Superior temporal gyrus (tissue), 1 donor: ENCODE measurements at regions not wholly inside any gene's neighbourhood (a gene's known extent, or its start where the extent isn't known, plus 50 kb on each side); places are given as distances from the start of the nearest gene placed in this dataset.
"Not testable (repeated sequence)": the region's sequence is repeated elsewhere in the genome, so short reads cannot be mapped to it uniquely, and the experiment has no call there.

Source experiments
- DNase-seq: peaks from one replicate; pipeline ENCODE4 v3.0.0-alpha.2; 2016; ENCODE audit errors: extremely low spot score

GRCh38 chr1:146715054-146715453 is 223.1 kb upstream of the NBPF12 start:
- DNase-seq, result not testable (repeated sequence)

- DNase-seq, result not testable (repeated sequence)
These were observed 227.1 kb upstream of the NBPF12 start for GRCh38 chr1:146710838-146711521.

- not testable (repeated sequence) for DNase-seq
These were observed 228.8 kb upstream of the NBPF12 start for GRCh38 chr1:146709302-146709701.

- not testable (repeated sequence) for DNase-seq
These were observed 233.9 kb upstream of the NBPF12 start for GRCh38 chr1:146704162-146704724.

- DNase-seq, result not testable (repeated sequence)
These were observed 236.8 kb upstream of the NBPF12 start for GRCh38 chr1:146701320-146701719.

- DNase-seq, result not testable (repeated sequence)
These were observed 242.7 kb upstream of the NBPF12 start for GRCh38 chr1:146695388-146695787.

GRCh38 chr1:146691798-146692197 is 246.3 kb upstream of the NBPF12 start:
- not testable (repeated sequence) for DNase-seq

- DNase-seq, result not testable (repeated sequence)
These were observed 249.2 kb upstream of the NBPF12 start for GRCh38 chr1:146688893-146689292.

GRCh38 chr1:146686777-146687366 is 251.3 kb upstream of the NBPF12 start:
- DNase-seq, result not testable (repeated sequence)

- not testable (repeated sequence) for DNase-seq
These were observed 255.0 kb upstream of the NBPF12 start for GRCh38 chr1:146683126-146683429.

GRCh38 chr1:146682227-146683125 is 255.6 kb upstream of the NBPF12 start:
- DNase-seq, result not testable (repeated sequence)

GRCh38 chr1:146673729-146674299 is 264.3 kb upstream of the NBPF12 start:
- DNase-seq, result not testable (repeated sequence)

GRCh38 chr1:146672608-146673007 is 265.5 kb upstream of the NBPF12 start:
- DNase-seq, result not testable (repeated sequence)

- not testable (repeated sequence) for DNase-seq
These were observed 266.5 kb upstream of the NBPF12 start for GRCh38 chr1:146671588-146671987.

- DNase-seq, result not testable (repeated sequence)
These were observed 267.1 kb upstream of the NBPF12 start for GRCh38 chr1:146670832-146671566.

GRCh38 chr1:146666275-146666674 is 271.8 kb upstream of the NBPF12 start:
- not testable (repeated sequence) for DNase-seq

GRCh38 chr1:146660242-146660641 is 277.9 kb upstream of the NBPF12 start:
- not testable (repeated sequence) for DNase-seq

- DNase-seq, result peak; percentile 8
These were observed 281.6 kb upstream of the NBPF12 start for GRCh38 chr1:146656356-146657060.

- DNase-seq, result not testable (repeated sequence)
These were observed 283.4 kb upstream of the NBPF12 start for GRCh38 chr1:146654763-146655162.

- DNase-seq, result not testable (repeated sequence)
These were observed 292.0 kb upstream of the NBPF12 start for GRCh38 chr1:146645978-146646604.
